Heart right ventricle (tissue), 16 donors: ENCODE measurements at regions not wholly inside any gene's neighbourhood (a gene's known extent, or its start where the extent isn't known, plus 50 kb on each side); places are given as distances from the start of the nearest gene placed in this dataset.

Experiments
- ATAC-seq, 8 donors: fragments of 200-7000 bp; cut with Tn5 transposase; one replicate each; pipeline ENCODE4 v1.9.1; 2020; ENCODE audit warnings: mild to moderate bottlenecking in 8 of 8, moderate library complexity in 8 of 8, moderate number of reproducible peaks in 1 of 8
- DNase-seq, 2 donors: peaks; one replicate each; pipeline ENCODE4 v3.0.0-alpha.2; 2020
- H3K27ac ChIP-seq, 10 donors: fragments of 200-600 bp; sonication (generic) in 2 of 10; one replicate each; pipeline versions ENCODE4 v1.5.0 to v1.8.0; 2020 to 2022; ENCODE audit warnings: mild to moderate bottlenecking in 3 of 10
- H3K27me3 ChIP-seq, 7 donors: fragments of 200-600 bp; one replicate each; pipeline ENCODE4 v1.8.0; 2021 to 2022; ENCODE audit warnings: mild to moderate bottlenecking in 2 of 7
- H3K36me3 ChIP-seq, 9 donors: fragments of 200-600 bp; sonication (generic) in 1 of 9; one replicate each; pipeline versions ENCODE4 v1.5.0 to v1.8.0; 2020 to 2022; ENCODE audit warnings: mild to moderate bottlenecking in 2 of 9
- H3K4me1 ChIP-seq, 9 donors: fragments of 200-600 bp; sonication (generic) in 1 of 9; one replicate each; pipeline versions ENCODE4 v1.5.0 to v1.8.0; 2020 to 2022; ENCODE audit warnings: mild to moderate bottlenecking in 4 of 9
- H3K4me3 ChIP-seq, 10 donors: fragments of 200-600 bp; sonication (generic) in 2 of 10; one replicate each; pipeline versions ENCODE4 v1.5.0 to v1.8.0; 2020 to 2022; ENCODE audit warnings: mild to moderate bottlenecking in 7 of 10, moderate library complexity in 2 of 10
- H3K9me3 ChIP-seq, 11 donors: fragments of 200-600 bp in 10 of 11; sonication (generic) in 2 of 11; one replicate each; pipeline versions ENCODE4 v1.5.0 to v1.8.0; 2013 to 2022; ENCODE audit warnings: mild to moderate bottlenecking in 2 of 11, control low read depth in 1 of 11, moderate library complexity in 1 of 11
- CTCF ChIP-seq, 9 donors: fragments of 200-600 bp; sonication (generic) in 2 of 9; IDR thresholded peaks; one replicate each; pipeline versions ENCODE4 v1.5.0 to v1.8.0; 2021 to 2022; ENCODE audit warnings: antibody characterized with exemption in 9 of 9, mild to moderate bottlenecking in 5 of 9, moderate library complexity in 1 of 9
- WGBS, 2 donors: extraction: QIAGEN DNeasy Blood & Tissue Kit; methylation state at CpG; one replicate each; pipeline ENCODE4 v1.1.7; 2013; ENCODE audit warnings: inconsistent platforms in 1 of 2; 5-methylcytosine and 5-hydroxymethylcytosine counted together
- intact Hi-C, 10 donors: fragments of 100-400 bp; cut with DNase I; formaldehyde crosslinking; loops; one replicate each; pipeline versions ENCODE4 v1.11.1 to v1.14.2; 2022
- donor health status: Arrhythmogenic right ventricular cardiomyopathy.
- donor health status: ischemic (EF 13 %, LVEDD 7.1; RV severe dilation, severe dysfunction).
- donor health status: healthy with polysubstance abuse.
- donor health status: DM: no; HTN: yes; CAD: no.
- donor health status: DM: no; HTN: no; CAD: no.
- donor health status: ischemic (EF 25% LVEDD 6.9; RV normal size, moderate dysfunction).
- donor health status: ischemic (EF 25% LVEDD 5.7; RV mildly dilated, moderate dysfunction).
- donor health status: healthy.
- donor health status: DM: yes; HTN: yes; CAD: no.
- donor health status: Ischemic cardiomyopathy.
- donor health status: ischemic (EF 35%, LVEDD 5.7; RV mildly dilated, moderate dysfunction).
- donor health status: nonischemic (EF 11% LVEDD 7.7; RV severe dilation, severe dysfunction).
- donor health status: DM: yes; HTN: yes; CAD: no.
- donor health status: PGD.
- donor health status: ischemic (EF 29% LVEDD 5.4; RV normal size, mild dysfunction).
- donor health status: nonischemic (EF 23%, LVEDD 6.1; RV moderate dilation, normal function).

GRCh38 chr14:48390346-48390745 is 714.9 kb upstream of the MDGA2 start:
- no peak overlapping the region for H3K27ac ChIP-seq
- WGBS, 2 donors, result 61 to 73% methylated on average over 2 of the region's 2 CpGs
- DNase-seq (no peak), ATAC-seq (no peak)
- H3K36me3 ChIP-seq, result no peaks in the 10 kb centered on the region
- H3K27me3 ChIP-seq, result no peaks in the 10 kb centered on the region
- TF ChIP-seq CTCF (IDR thresholded peaks at IDR 0.05), result no peak
- no peaks in the 10 kb centered on the region for H3K9me3 ChIP-seq
- H3K4me1 ChIP-seq, result no peaks in the 10 kb centered on the region
- intact Hi-C loops, result loop anchor here in 1 of 10 donors (10.0 kb wide), 1 partner anchor 476 kb away; no protein-coding TSS in a partner anchor
- no peak overlapping the region for H3K4me3 ChIP-seq

- TF ChIP-seq CTCF (IDR thresholded peaks at IDR 0.05), result no peak
- DNase-seq, result no peak
- Histone ChIP-seq H3K27me3 (no peaks in the 10 kb centered on the region), H3K36me3 (no peaks in the 10 kb centered on the region), H3K27ac (no peak overlapping the region), H3K9me3 (no peaks in the 10 kb centered on the region), H3K4me1 (no peaks in the 10 kb centered on the region), H3K4me3 (no peak overlapping the region)
- intact Hi-C loops, result no loop called here
- no peak for ATAC-seq
- 10 to 23% methylated on average over 1 of the region's 1 CpG for WGBS, 2 donors
Measured at GRCh38 chr14:48384821-48385220, 709.4 kb upstream of the MDGA2 start.

GRCh38 chr14:48382961-48383360 is 707.6 kb upstream of the MDGA2 start:
- Histone ChIP-seq H3K4me1 (no peaks in the 10 kb centered on the region), H3K27me3 (no peaks in the 10 kb centered on the region), H3K27ac (no peak overlapping the region), H3K9me3 (no peaks in the 10 kb centered on the region), H3K36me3 (no peaks in the 10 kb centered on the region), H3K4me3 (no peak overlapping the region)
- 89 to 94% methylated on average over 13 of the region's 13 CpGs for WGBS, 2 donors
- no peak for ATAC-seq
- intact Hi-C loops, result no loop called here
- no peak for TF ChIP-seq CTCF (IDR thresholded peaks at IDR 0.05)
- DNase-seq, result no peak

- DNase-seq (no peak), ATAC-seq (no peak)
- Histone ChIP-seq H3K9me3 (no peaks in the 10 kb centered on the region), H3K27me3 (no peaks in the 10 kb centered on the region), H3K4me1 (no peaks in the 10 kb centered on the region), H3K4me3 (no peak overlapping the region), H3K27ac (no peak overlapping the region), H3K36me3 (no peaks in the 10 kb centered on the region)
- intact Hi-C loops, result no loop called here
- TF ChIP-seq CTCF (IDR thresholded peaks at IDR 0.05), result no peak
- 72 to 88% methylated on average over 1 of the region's 1 CpG for WGBS, 2 donors
Measured at GRCh38 chr14:48378541-48378940, 703.1 kb upstream of the MDGA2 start.

- no peaks in the 10 kb centered on the region for H3K36me3 ChIP-seq
- H3K9me3 ChIP-seq, result no peaks in the 10 kb centered on the region
- ATAC-seq (no peak), DNase-seq (no peak)
- no peaks in the 10 kb centered on the region for H3K27me3 ChIP-seq
- intact Hi-C loops, result no loop called here
- H3K27ac ChIP-seq, result no peak overlapping the region
- WGBS, 2 donors, result 23 to 27% methylated on average over 3 of the region's 3 CpGs
- no peak overlapping the region for H3K4me3 ChIP-seq
- no peak for TF ChIP-seq CTCF (IDR thresholded peaks at IDR 0.05)
- H3K4me1 ChIP-seq, result no peaks in the 10 kb centered on the region
Measured at GRCh38 chr14:48373981-48374380, 698.6 kb upstream of the MDGA2 start.
